ENCODE measurements at regions not wholly inside any gene's neighbourhood (a gene's known extent, or its start where the extent isn't known, plus 50 kb on each side); places are given as distances from the start of the nearest gene placed in this dataset.

DNA sequence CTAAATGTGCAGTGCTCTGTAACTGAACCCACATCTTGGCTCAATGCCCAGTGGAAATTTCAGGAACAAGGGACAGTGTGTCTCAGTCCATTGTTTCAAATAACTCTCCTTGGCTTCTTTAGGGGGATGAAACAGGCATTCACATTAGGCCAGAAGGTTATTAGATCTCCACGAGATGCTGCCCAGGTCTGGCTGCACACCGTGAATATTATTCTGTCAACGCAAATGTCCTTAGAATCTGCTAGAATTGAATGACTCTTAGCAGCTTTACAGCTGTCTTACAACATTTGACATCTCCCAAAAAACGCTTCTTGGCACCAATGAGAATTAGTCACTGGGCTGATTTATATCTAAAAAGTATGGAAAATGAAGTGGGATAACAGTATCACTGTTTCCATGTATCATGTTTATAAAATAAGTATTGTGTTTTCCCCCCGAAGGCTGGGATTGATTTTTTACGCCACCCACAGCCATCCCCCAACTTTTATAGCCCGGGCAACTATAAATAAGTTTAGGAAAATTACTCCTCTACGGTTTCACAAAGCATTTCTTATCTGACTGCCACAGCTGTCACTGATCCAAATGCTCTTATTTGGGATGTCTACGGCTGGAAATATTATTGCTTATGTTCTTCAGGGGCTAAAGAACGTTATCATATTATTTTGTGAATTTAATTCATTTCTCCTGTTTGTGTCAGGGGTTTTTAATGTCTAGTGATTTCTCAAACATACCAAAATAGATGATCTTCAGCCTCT is 559.7 kb upstream of the FAT1 start:
- H3K4me2 ChIP-seq (replicated peaks; ENCODE audit: extremely low read depth, low read length, poor library complexity, severe bottlenecking), result no peak overlapping the region
- H3K9ac ChIP-seq (ENCODE audit: insufficient read depth, low read length, poor library complexity, severe bottlenecking), result no peak overlapping the region
- H3K4me3 Mint-ChIP-seq, result no peak overlapping the region
- H3K27ac Mint-ChIP-seq, result no peak overlapping the region
- no peaks in the 10 kb centered on the region for H3K27me3 Mint-ChIP-seq (ENCODE audit: low read depth in 3 of 3)
- DNase-seq, result no peak
- TF ChIP-seq, protein P1, sequence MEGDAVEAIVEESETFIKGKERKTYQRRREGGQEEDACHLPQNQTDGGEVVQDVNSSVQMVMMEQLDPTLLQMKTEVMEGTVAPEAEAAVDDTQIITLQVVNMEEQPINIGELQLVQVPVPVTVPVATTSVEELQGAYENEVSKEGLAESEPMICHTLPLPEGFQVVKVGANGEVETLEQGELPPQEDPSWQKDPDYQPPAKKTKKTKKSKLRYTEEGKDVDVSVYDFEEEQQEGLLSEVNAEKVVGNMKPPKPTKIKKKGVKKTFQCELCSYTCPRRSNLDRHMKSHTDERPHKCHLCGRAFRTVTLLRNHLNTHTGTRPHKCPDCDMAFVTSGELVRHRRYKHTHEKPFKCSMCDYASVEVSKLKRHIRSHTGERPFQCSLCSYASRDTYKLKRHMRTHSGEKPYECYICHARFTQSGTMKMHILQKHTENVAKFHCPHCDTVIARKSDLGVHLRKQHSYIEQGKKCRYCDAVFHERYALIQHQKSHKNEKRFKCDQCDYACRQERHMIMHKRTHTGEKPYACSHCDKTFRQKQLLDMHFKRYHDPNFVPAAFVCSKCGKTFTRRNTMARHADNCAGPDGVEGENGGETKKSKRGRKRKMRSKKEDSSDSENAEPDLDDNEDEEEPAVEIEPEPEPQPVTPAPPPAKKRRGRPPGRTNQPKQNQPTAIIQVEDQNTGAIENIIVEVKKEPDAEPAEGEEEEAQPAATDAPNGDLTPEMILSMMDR (IDR thresholded peaks at IDR 0.05), result no peak
- no peaks in the 10 kb centered on the region for H3K36me3 Mint-ChIP-seq
- H3K79me2 ChIP-seq (ENCODE audit: insufficient read depth, low read length), result no peaks in the 10 kb centered on the region
- peaks cover 4 to 15% (median 9%) of the 10 kb centered on the region in 7 donors for H3K9me3 Mint-ChIP-seq
- H4K20me1 ChIP-seq (ENCODE audit: insufficient read depth, low read length), result no peaks in the 10 kb centered on the region
- H3K9me3 ChIP-seq (replicated peaks in 1 of 2; ENCODE audit: control insufficient read depth in 1 of 2, insufficient read depth in 1 of 2, low read length in 2 of 2), result peaks cover 15 to 17% of the 10 kb centered on the region in 2 donors
- H3K27me3 ChIP-seq (ENCODE audit: control insufficient read depth in 2 of 2, insufficient read depth in 2 of 2, low read length in 2 of 2), result no peaks in the 10 kb centered on the region
- WGBS (ENCODE audit: insufficient coverage), result 90% methylated on average over 3 of the region's 10 CpGs
- H3K4me1 Mint-ChIP-seq, result no peaks in the 10 kb centered on the region
- no peaks in the 10 kb centered on the region for H3K36me3 ChIP-seq (replicated peaks in 1 of 2; ENCODE audit: control insufficient read depth in 1 of 2, insufficient read depth in 2 of 2, low read length in 2 of 2)
- H3K4me3 ChIP-seq (replicated peaks in 1 of 3; ENCODE audit: low read depth in 2 of 3, low read length in 3 of 3), result no peak overlapping the region
- intact Hi-C loops (cut with micrococcal nuclease), result no loop called here
- no peaks in the 10 kb centered on the region for H3K4me1 ChIP-seq (ENCODE audit: control insufficient read depth in 1 of 2, insufficient read depth in 2 of 2, low read length in 2 of 2)
- H2AFZ ChIP-seq (ENCODE audit: insufficient read depth, low read depth, low read length, poor library complexity, severe bottlenecking), result no peak overlapping the region
- H3K27ac ChIP-seq (ENCODE audit: low read depth in 1 of 2, low read length in 2 of 2), result no peak overlapping the region

DNA sequence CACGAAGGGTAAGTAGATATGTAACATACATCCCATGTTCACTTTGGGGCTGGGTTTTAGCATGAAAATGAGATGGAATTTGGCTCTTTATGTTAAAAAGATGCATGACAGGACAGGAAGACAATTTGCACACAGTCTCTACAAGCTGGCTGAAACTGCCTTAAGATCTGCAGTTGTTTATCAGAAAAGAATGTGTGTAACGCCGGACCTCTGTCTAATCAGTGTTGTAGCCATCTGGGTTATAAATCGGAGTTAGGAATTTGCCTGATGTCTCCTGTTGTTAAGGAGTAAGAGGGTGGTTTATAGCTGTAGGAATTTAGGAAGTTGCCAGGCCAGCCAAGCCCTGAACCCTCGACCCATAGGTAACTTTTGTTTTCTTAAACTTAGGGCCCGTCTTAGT is 562.9 kb upstream of the FAT1 start:
- H3K36me3 ChIP-seq (replicated peaks in 1 of 2; ENCODE audit: control insufficient read depth in 1 of 2, insufficient read depth in 2 of 2, low read length in 2 of 2), result no peaks in the 10 kb centered on the region
- WGBS (ENCODE audit: insufficient coverage), result 52% methylated on average over 4 of the region's 6 CpGs
- no peak overlapping the region for H3K9ac ChIP-seq (ENCODE audit: insufficient read depth, low read length, poor library complexity, severe bottlenecking)

More for the DNA sequence above, 562.9 kb upstream of the FAT1 start:
- Histone ChIP-seq H3K4me3 (replicated peaks in 1 of 3; ENCODE audit: low read depth in 2 of 3, low read length in 3 of 3) (no peak overlapping the region), H3K4me2 (replicated peaks; ENCODE audit: extremely low read depth, low read length, poor library complexity, severe bottlenecking) (no peak overlapping the region), H3K27ac (ENCODE audit: low read depth in 1 of 2, low read length in 2 of 2) (no peak overlapping the region), H3K79me2 (ENCODE audit: insufficient read depth, low read length) (no peaks in the 10 kb centered on the region), H2AFZ (ENCODE audit: insufficient read depth, low read depth, low read length, poor library complexity, severe bottlenecking) (no peak overlapping the region), H4K20me1 (ENCODE audit: insufficient read depth, low read length) (no peaks in the 10 kb centered on the region), H3K9me3 (replicated peaks in 1 of 2; ENCODE audit: control insufficient read depth in 1 of 2, insufficient read depth in 1 of 2, low read length in 2 of 2) (peaks cover 0 to 13% of the 10 kb centered on the region in 2 donors), H3K27me3 (ENCODE audit: control insufficient read depth in 2 of 2, insufficient read depth in 2 of 2, low read length in 2 of 2) (no peaks in the 10 kb centered on the region), H3K4me1 (ENCODE audit: control insufficient read depth in 1 of 2, insufficient read depth in 2 of 2, low read length in 2 of 2) (no peaks in the 10 kb centered on the region)
- H3K27ac Mint-ChIP-seq, result no peak overlapping the region
- H3K9me3 Mint-ChIP-seq, result peaks cover 0 to 16% (median 2%) of the 10 kb centered on the region in 7 donors
- no peaks in the 10 kb centered on the region for H3K27me3 Mint-ChIP-seq (ENCODE audit: low read depth in 3 of 3)
- TF ChIP-seq, protein P1 (IDR thresholded peaks at IDR 0.05), result no peak
- no peaks in the 10 kb centered on the region for H3K36me3 Mint-ChIP-seq
- no peaks in the 10 kb centered on the region for H3K4me1 Mint-ChIP-seq
- intact Hi-C loops (cut with micrococcal nuclease), result no loop called here
- no peak overlapping the region for H3K4me3 Mint-ChIP-seq
- DNase-seq, result no peak
